HG03103 (cell line): ENCODE measurements at regions not wholly inside any gene's neighbourhood (a gene's known extent, or its start where the extent isn't known, plus 50 kb on each side); places are given as distances from the start of the nearest gene placed in this dataset.
"Not testable (repeated sequence)": the region's sequence is repeated elsewhere in the genome, so short reads cannot be mapped to it uniquely, and the experiment has no call there.

Experiments
- ATAC-seq: cut with Tn5 transposase; IDR thresholded peaks from one replicate; pipeline ENCODE4 v1.9.1; 2021; ENCODE audit warnings: low read depth; ENCODE audit not compliant: unreplicated experiment

DNA sequence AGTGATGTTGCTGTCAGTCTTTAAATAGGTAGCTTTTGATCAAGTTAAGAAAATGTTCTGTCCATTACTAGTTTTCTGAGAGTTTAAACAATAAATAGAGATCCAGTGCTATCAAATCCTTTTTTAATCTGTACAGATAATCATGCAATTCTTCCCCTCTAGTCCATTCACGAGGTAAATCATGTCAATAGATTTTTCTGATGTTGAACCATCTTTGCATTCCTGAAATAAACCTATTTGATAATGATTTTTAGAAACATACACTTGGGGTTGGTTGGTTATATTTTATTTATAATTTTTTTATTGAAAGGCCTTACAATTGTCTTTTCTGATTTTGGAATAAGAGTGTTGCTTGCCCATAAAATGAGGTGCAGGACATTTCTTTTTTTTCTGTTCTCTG, 95.0 kb downstream of the FAM53A start:
- ATAC-seq, result no peak

- ATAC-seq, result no peak
Observed at GRCh38 chr4:1588306-1588705, 95.8 kb downstream of the FAM53A start.

GRCh38 chr4:1584498-1584897, 99.6 kb downstream of the FAM53A start:
- no peak for ATAC-seq

DNA sequence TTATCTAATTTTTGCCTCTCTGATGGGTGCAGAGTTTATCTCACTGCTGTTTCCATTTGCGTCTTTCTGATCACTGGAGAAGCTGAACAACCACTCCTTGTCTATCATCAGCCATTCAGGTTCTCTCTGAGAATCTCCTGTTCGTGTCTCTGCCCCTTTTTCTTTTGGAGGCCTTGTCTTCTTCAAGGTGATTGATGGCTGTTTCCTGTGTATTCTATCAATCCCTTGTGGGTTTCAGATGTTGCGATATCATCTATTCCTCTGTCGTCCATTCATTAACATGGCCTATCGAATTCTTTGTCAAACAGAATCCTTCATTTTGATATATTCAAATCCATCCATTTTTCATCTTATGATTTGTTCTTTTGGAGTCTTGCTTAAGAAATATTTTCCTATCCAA, 100.3 kb downstream of the FAM53A start:
- ATAC-seq, result no peak

DNA sequence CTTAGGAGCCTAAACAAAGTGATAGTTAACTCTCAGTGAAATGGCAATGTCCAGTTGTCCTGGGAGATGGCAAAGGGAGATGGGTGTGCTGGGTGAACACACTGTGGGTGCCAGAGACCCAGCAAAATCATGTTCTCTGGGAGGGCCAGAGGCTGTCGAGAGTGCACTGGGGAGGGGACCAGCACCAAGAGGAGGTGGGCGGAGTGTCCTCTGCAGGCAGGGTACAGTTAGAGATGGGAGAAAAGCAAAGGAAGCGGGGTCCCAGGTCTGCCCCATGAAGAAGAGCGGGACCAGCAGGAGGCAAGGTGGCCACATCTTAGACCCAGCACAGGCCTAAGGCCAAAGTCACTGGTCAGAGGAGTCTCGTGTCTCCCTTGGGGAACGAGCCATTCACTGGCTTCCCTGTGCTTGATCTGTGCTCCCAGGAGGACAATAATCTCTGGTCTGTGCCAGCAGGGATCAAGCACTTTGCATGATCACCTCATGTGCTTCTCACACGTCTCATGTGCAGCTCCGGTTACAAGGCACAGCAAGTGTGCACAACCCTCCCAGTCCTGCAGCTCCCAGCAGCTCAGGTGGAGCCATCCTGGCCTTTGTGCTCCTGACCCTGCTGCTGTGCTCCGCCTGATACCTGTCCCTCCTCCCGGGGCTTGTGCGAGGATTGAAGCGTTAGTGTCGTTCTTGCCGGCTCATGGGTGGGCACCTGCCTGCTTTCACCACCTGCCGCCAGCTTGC, 100.9 kb downstream of the FAM53A start:
- no peak for ATAC-seq

DNA sequence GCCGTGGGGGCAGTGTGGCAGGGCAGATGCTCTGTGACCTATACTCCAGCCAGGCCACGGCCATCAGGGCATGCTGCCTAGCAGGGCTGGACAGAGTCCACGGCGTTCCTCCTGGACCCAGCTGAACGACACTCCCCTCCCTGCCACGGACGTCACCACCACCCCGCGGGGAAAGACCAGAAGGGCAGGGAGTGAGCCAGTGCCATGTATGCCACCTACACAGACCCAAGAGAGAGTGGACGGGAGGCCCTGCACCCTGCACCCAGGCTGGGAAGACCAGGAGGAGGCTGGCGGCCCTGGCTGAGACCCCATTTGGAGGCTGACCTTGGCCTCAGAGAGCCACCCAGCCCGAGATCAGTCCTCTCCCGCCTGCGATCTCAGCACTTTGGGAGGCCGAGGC, 101.9 kb downstream of the FAM53A start:
- no peak for ATAC-seq

DNA sequence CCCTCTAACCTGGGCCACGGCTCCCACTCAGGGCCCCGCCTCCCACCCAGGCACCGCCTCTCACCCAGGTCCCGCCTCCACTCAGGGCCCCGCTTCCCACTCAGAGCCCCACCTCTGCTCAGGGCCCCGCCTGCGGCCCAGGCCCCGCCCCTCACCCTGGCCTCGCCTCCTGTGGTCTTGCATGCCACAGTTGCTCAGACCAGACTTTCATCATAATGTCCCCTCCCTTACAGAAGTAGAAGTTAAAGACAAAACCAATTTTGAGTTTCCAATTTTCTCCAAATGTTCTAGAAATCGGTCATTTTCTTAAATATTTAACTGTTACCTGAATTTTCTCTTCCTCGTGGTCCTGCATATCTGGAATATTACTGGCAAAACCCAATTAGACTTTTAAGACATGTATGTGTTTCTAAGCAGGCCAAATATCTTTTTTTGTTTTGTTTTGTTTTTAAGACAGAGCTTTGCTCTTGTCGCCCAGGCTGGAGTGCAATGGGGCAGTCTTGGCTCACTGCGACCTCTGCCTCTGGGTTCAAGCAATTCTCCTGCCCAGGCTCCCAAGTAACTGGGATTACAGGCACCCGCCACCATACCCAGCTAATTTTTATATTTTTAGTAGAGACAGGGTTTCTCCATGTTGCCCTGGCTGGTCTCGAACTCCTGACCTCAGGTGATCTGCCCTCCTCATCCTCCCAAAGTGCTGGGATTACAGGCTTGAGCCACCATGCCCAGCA, 102.8 kb downstream of the FAM53A start:
- ATAC-seq, result peak; percentile 63

DNA sequence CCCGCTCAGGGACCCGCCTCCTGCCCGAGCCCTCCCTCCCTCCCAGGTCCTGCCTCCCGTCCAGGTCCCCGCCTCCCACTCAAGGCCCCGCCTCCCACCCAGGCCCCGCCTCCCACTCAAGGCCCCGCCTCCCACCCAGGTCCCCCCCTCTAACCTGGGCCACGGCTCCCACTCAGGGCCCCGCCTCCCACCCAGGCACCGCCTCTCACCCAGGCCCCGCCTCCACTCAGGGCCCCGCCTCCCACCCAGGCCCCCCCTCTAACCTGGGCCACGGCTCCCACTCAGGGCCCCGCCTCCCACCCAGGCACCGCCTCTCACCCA, 103.5 kb downstream of the FAM53A start:
- not testable (repeated sequence) for ATAC-seq

DNA sequence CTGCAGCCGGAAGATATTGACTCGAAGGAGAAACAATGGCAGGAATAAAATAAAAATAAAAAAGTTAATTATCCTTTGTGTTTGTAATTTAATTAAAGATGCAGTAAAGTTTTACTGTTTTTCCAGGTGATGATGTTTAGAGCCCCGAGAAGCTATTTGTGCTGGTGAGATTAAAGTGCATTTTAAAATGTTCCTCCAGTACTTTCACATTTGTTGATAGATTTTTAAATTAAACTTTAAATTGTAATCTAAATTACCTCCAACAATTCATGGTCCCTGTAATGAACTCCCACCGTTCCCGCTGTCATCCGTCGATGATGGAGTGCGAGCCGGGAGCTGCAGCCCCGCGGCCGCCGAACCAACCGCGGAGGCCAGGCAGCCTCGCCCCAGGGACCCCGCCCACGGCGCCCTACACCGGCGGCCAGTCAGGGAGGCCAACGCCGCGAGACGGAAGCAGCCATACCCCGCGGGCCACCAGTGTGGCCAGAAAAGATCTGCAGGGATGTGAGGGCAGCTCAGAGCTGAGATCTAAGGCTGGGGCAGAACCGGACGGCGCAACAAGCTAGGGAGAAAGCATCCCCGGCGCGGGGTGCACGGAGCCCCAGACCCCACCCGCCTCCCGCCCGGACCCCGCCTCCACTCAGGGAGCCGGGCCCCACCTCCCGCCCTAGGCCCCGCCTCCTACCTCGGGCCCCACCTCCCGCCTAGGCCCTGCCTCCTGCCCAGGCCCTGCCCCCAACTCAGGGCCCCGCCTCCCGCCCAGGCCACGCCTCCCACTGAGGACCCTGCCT, 104.0 kb downstream of the FAM53A start:
- peak; percentile 62 for ATAC-seq

GRCh38 chr4:1579001-1579900, 104.9 kb downstream of the FAM53A start:
- ATAC-seq, result peak; percentile 29

DNA sequence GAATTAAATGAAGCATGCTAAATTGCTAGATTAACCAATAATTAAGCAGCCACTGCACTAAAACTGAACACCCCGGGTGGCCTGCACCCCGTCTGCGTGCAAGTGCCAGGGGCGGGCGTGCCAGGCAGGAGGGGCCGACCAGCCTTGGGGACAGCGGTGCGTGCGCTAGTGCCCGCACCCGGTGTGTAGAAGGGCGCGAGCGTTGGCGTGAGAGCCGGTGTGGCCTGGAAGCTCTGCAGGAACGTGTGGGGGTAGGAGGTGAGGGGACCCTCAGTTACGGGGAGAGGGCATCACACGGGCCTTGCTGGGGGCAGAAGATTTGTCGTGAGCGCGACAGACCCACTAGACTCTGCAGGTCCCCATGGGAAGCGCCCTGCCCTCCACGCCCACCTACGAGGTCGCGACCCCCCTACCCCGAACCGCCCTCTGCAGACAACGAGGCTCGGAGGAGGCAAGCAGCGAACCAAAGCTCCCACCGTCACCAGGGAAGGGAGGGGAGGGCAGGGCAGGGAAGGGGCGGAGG, 105.8 kb downstream of the FAM53A start:
- no peak for ATAC-seq

DNA sequence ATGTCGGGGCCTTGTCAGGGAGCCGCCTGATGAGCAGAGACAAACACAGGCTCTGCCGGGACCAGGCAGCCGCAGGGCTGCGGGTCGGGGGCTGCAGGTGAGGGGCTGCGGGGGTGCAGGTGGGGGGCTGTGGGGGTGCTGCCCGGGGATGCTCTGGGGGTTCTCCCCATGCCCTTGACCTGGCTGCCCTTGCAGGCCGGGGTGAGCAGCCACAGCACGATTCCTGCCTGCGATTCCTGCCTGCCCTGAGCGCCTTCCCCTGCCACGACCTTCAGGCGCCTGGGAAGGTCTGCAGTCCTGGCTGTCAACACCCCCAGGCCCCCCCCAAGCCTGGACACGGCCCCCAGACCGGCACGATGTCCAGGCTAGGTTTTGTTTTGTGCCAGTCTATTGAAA, 106.3 kb downstream of the FAM53A start:
- no peak for ATAC-seq

DNA sequence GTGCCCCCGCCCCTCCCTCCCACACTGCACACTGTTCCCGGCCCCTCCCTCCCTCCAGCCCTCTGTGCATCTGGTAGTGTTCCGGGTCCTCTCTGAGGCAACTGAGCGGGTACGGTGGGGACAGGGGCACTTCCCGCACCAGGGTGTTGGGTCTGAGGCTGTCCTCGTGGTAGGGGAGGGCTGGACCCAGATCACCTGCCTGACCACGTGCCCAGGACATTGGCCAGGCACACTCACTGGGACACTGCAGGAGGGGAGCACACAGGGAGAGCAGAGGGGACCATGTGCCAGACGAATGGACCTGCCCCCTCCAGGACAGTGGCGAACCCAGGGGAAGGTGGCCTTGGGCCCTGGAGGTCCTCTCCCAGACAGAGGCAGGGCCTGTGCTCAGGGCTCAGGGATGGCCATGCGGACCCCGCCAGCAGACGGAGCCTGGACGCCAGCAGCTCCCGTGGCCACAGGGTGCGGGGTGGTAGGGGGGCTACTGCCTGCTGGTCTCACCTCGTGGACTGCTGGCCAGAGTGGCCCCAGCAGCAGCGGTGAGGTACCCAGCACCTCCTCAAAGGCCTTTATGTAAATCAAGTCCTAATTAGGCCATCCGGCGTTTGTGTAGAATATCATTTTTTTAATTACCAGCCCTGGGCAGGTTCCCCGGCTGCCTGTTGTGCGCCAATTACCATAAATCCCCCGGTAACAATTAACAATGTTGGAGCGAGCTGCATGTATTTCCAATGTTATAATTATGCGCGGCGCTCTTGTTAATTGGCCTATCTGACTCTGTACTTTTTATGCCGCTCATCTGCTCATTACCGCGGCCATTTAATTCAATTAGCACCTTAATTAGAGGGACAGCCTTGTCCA, 106.9 kb downstream of the FAM53A start:
- ATAC-seq, result no peak

- ATAC-seq, result no peak
Observed at GRCh38 chr4:1576304-1576960, 107.7 kb downstream of the FAM53A start.

GRCh38 chr4:1575418-1576303, 108.5 kb downstream of the FAM53A start:
- no peak for ATAC-seq

DNA sequence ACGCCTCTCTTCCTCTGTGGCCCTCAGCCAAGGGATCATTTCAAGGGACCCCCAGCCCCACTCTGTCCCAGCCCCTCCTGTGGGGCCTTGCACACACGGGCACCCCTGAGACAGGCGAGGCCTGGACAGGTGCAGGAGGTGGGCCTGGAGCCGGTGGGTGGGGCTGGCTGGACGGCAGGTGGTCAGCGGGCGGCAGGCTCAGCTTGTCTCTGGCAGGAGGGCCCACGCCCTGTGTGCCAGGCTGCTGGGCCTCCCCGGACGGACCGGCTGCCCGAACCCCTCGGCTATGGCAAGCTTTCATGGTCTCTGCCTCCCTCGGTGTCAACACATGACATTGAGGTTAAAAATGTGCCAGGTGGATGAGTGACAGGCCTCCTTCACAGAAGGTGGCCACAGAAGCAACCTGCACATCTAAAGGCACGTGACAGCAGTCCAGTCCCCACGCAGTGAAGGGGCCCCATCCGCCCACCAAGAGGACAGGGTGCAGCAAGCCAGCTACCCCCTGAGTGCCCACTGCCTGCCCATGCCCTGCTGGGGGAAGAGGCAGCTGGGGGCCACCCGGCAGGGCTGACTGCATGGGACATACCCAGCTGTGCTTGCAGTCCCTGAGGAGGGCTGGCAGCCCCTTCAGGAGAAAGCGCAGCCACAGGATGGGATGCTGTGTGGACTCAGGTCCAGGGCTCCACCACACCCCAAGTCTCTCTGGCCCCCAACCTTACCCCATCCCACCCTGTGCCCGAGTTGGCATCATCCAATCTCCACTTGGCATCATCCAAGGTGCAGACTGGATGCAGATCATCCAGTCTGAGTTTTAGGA, 109.3 kb downstream of the FAM53A start:
- ATAC-seq, result no peak

DNA sequence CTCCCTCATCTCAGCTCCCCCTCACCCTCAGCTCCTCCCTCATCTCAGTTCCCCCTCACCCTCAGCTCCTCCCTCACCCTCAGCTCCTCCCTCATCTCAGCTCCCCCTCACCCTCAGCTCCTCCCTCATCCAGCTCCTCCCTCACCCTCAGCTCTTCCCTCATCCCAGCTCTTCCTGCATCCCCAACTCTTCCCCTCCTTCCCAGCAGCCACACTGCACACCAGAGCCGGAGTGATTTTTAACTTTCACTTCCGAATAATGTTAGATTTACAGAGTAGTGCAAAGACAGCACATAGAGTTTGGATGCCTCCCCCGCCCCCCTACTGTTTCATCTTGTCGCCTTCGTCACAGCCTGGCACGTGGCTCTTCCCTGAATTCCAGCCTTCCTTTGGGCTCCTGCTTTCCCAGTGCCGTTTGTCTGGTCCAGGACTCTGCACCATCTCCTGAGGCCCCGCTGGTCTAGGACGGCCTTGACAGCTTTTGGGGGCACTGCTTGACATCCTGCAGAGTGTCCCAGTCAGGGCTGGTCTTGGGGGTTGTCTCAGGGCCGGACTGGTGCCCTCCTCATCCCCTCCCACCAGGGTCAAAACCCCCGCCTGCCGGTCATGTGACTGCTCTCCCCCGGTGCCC, 110.2 kb downstream of the FAM53A start:
- ATAC-seq, result no peak
